ENCODE measurements at regions not wholly inside any gene's neighbourhood (a gene's known extent, or its start where the extent isn't known, plus 50 kb on each side); places are given as distances from the start of the nearest gene placed in this dataset.
A peak's percentile ranks its signal among the peaks of the same experiment; 100 is the strongest.

DNA sequence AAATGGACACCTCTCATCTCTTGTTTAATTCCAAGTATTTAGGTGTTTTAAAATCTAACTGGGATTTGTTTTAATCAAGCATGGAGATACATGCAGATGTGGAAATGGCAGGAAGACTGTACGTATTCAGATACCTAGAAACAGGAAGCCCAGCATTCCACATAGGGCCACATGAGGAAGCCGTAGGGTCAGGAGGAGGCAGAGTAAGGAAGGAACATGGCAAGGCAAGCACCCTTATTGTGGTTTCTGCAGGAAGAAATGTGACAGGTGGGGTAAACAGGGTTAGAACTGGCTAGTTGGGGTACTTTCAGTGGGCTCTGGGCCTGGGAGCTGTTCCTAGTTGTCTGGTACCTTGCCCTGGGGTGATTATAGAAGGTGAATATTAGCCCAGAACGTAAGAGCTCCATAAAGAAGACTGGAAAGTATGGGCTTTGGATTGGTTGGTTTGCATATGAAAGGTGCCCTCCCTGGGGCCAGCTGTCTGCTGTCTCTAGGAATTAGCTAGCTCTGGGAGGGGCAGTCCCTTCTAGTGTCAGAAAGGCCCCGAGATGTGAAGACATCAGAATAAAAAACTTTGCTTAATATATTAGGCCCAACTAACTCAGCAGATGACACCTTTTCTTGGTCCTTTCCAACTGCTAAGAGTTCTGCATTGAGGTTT is 107.7 kb upstream of the CADPS start:
- H3K9me3 ChIP-seq (ENCODE audit: insufficient read depth, low read length), result no peaks in the 10 kb centered on the region
- H3K9ac ChIP-seq (ENCODE audit: low read length), result no peak overlapping the region
- H4K20me1 ChIP-seq (ENCODE audit: insufficient read depth, low read length), result no peaks in the 10 kb centered on the region
- peaks cover 15% of the 10 kb centered on the region; the same call in 1 of the 2 replicates for H3K27me3 ChIP-seq (ENCODE audit: low read depth, low read length)
- H3K27ac ChIP-seq (ENCODE audit: low read length), result no peak overlapping the region
- peaks cover 1% of the 10 kb centered on the region; the same call in 1 of the 2 replicates for H3K4me1 ChIP-seq (ENCODE audit: low read length)
- no peak overlapping the region for H2AFZ ChIP-seq (ENCODE audit: low read depth, low read length)
- H3K36me3 ChIP-seq (replicated peaks; ENCODE audit: low read depth, low read length), result no peaks in the 10 kb centered on the region
- no peak overlapping the region for H3K4me3 ChIP-seq (ENCODE audit: low read length)
- no peak for TF ChIP-seq EZH2phosphoT487 (IDR thresholded peaks at IDR 0.05; ENCODE audit: low read depth)
- no peak for TF ChIP-seq CTCF (IDR thresholded peaks at IDR 0.05; ENCODE audit: low read depth, low read length)
- H3K79me2 ChIP-seq (ENCODE audit: low read length), result no peaks in the 10 kb centered on the region
- no peak overlapping the region for H3K4me2 ChIP-seq (ENCODE audit: low read length)

DNA sequence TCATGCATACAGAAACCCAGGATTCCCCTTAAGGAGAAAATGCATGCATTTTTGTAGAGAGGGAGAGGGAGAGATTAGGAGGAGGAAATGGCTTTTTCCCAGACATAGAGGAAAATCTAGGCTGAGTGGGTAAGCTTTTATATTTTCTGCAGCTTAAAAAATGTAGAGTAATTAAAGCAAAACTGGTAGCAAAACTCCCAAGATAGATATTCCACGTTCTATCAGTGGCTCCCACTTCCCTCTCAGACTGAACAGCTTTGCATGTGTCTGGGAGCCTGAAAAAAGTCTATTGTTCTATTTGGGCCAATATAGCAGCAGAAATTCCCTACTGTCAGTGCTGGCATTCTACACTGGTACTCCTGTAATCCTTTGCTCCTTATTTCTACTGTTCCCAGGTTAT is 110.8 kb upstream of the CADPS start:
- no peak overlapping the region for H3K9ac ChIP-seq (ENCODE audit: low read length)
- no peak overlapping the region for H3K4me2 ChIP-seq (ENCODE audit: low read length)
- peaks cover 4% of the 10 kb centered on the region; the same call in 1 of the 2 replicates for H3K27me3 ChIP-seq (ENCODE audit: low read depth, low read length)
- no peak overlapping the region for H3K27ac ChIP-seq (ENCODE audit: low read length)
- H3K4me3 ChIP-seq (ENCODE audit: low read length), result no peak overlapping the region
- no peak overlapping the region for H2AFZ ChIP-seq (ENCODE audit: low read depth, low read length)
- TF ChIP-seq CTCF (IDR thresholded peaks at IDR 0.05; ENCODE audit: low read depth, low read length), result no peak
- no peak for TF ChIP-seq EZH2phosphoT487 (IDR thresholded peaks at IDR 0.05; ENCODE audit: low read depth)
- H3K9me3 ChIP-seq (ENCODE audit: insufficient read depth, low read length), result no peaks in the 10 kb centered on the region
- H4K20me1 ChIP-seq (ENCODE audit: insufficient read depth, low read length), result no peaks in the 10 kb centered on the region
- H3K79me2 ChIP-seq (ENCODE audit: low read length), result no peaks in the 10 kb centered on the region
- peaks cover 3% of the 10 kb centered on the region; the same call in 1 of the 2 replicates for H3K4me1 ChIP-seq (ENCODE audit: low read length)
- no peaks in the 10 kb centered on the region for H3K36me3 ChIP-seq (replicated peaks; ENCODE audit: low read depth, low read length)

GRCh38 chr3:62987721-62988120 is 112.5 kb upstream of the CADPS start:
- no peaks in the 10 kb centered on the region for H3K79me2 ChIP-seq (ENCODE audit: low read length)
- TF ChIP-seq CTCF (IDR thresholded peaks at IDR 0.05; ENCODE audit: low read depth, low read length) (no peak), EZH2phosphoT487 (IDR thresholded peaks at IDR 0.05; ENCODE audit: low read depth) (no peak)
- H3K4me2 ChIP-seq (ENCODE audit: low read length), result peak overlapping the region; percentile 48
- H3K4me3 ChIP-seq (ENCODE audit: low read length), result no peak overlapping the region
- no peaks in the 10 kb centered on the region for H3K36me3 ChIP-seq (replicated peaks; ENCODE audit: low read depth, low read length)
- H3K9me3 ChIP-seq (ENCODE audit: insufficient read depth, low read length), result no peaks in the 10 kb centered on the region
- no peaks in the 10 kb centered on the region for H3K27me3 ChIP-seq (ENCODE audit: low read depth, low read length)
- H4K20me1 ChIP-seq (ENCODE audit: insufficient read depth, low read length), result no peaks in the 10 kb centered on the region
- no peak overlapping the region for H3K27ac ChIP-seq (ENCODE audit: low read length)
- H3K9ac ChIP-seq (ENCODE audit: low read length), result no peak overlapping the region
- peaks cover 3% of the 10 kb centered on the region; the same call in 1 of the 2 replicates for H3K4me1 ChIP-seq (ENCODE audit: low read length)
- no peak overlapping the region for H2AFZ ChIP-seq (ENCODE audit: low read depth, low read length)

DNA sequence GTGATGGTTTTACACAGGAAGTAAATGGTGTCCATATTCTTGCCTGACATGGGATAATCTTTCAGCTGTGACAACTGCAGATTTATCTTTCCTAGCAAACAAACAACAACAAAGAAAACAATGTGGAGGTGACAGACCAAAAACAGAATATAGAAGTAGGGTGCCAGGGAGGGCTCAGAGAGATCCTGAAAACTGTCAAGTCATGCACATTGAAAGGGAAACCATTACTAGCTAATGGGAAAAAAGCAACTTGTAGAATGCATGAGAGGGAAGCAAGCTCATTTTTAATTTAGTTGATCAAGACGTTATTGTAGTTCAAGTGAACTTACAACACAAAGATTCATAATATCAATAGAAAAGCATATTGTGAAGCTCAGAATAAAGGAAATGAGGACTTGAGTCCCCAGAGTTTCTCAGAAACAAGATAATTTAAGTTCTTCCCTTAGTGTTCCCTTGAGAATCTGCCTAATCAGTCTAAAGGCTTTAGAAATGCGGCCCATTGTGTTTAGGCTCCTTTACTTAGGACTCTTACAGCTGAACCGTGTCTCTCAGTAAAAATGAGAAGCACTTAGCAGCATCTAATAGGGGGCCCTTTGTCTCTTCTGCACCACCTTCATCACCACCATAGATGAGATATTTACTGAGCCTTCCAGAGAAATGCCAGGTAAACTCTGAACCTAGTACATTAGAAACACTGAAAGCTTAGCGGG is 115.6 kb upstream of the CADPS start:
- Histone ChIP-seq H2AFZ (ENCODE audit: low read depth, low read length) (no peak overlapping the region), H3K4me2 (ENCODE audit: low read length) (no peak overlapping the region), H3K4me1 (ENCODE audit: low read length) (peaks cover 3% of the 10 kb centered on the region; the same call in 1 of the 2 replicates), H3K27me3 (ENCODE audit: low read depth, low read length) (no peaks in the 10 kb centered on the region), H3K9me3 (ENCODE audit: insufficient read depth, low read length) (no peaks in the 10 kb centered on the region), H3K4me3 (ENCODE audit: low read length) (no peak overlapping the region), H3K36me3 (replicated peaks; ENCODE audit: low read depth, low read length) (no peaks in the 10 kb centered on the region), H4K20me1 (ENCODE audit: insufficient read depth, low read length) (no peaks in the 10 kb centered on the region), H3K79me2 (ENCODE audit: low read length) (no peaks in the 10 kb centered on the region), H3K27ac (ENCODE audit: low read length) (no peak overlapping the region), H3K9ac (ENCODE audit: low read length) (no peak overlapping the region)
- TF ChIP-seq EZH2phosphoT487 (IDR thresholded peaks at IDR 0.05; ENCODE audit: low read depth) (no peak), CTCF (IDR thresholded peaks at IDR 0.05; ENCODE audit: low read depth, low read length) (no peak)

All from OCI-LY3 (cell line).